ENCODE measurements at regions not wholly inside any gene's neighbourhood (a gene's known extent, or its start where the extent isn't known, plus 50 kb on each side); places are given as distances from the start of the nearest gene placed in this dataset.

DNA sequence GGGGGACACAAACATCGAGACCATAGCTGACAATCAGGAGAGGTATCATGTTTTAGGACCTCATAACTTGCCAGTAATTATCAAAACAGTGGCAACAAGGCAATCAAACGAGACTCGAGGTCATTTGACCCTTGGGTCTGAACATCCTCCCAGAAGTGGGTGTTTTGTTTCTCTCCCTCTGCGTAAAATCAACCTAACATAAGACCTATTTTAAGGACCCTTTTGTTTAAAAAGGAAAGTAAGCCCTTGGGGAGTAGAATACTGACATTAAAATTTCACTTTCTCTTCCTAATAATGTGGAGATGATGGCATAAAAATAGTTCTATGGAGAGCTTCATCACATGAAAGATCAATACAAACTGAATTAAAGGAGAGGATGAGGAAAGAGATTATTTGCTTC is 106.2 kb upstream of the PUDP start:
- Histone ChIP-seq H3K9me1 (ENCODE audit: control insufficient read depth, extremely low read depth, insufficient read depth, low read length) (no peaks in the 10 kb centered on the region), H3K4me3 (ENCODE audit: control insufficient read depth in 2 of 3, extremely low read depth in 1 of 3, insufficient read depth in 2 of 3, low read depth in 1 of 3, low read length in 3 of 3) (no peak overlapping the region), H2AFZ (ENCODE audit: control insufficient read depth, low read length) (no peak overlapping the region), H3K36me3 (ENCODE audit: control insufficient read depth in 2 of 2, extremely low read depth in 1 of 2, insufficient read depth in 2 of 2, low read length in 2 of 2) (no peaks in the 10 kb centered on the region), H3K9me3 (ENCODE audit: control insufficient read depth, low read depth, low read length) (no peaks in the 10 kb centered on the region), H3K4me2 (ENCODE audit: control insufficient read depth, extremely low read depth, insufficient read depth, low read depth, low read length) (no peak overlapping the region), H3K79me2 (ENCODE audit: control insufficient read depth, insufficient read depth, low read length) (no peaks in the 10 kb centered on the region), H3K9ac (ENCODE audit: control insufficient read depth, extremely low read depth, insufficient read depth, low read length) (no peak overlapping the region), H3K27me3 (ENCODE audit: control insufficient read depth, extremely low read depth, insufficient read depth, low read length) (no peaks in the 10 kb centered on the region), H4K20me1 (ENCODE audit: control insufficient read depth, extremely low read depth, insufficient read depth, low read length) (no peaks in the 10 kb centered on the region), H3K4me1 (ENCODE audit: control insufficient read depth, extremely low read depth, insufficient read depth, low read length) (no peaks in the 10 kb centered on the region), H3K27ac (ENCODE audit: control insufficient read depth, insufficient read depth, low read length) (no peak overlapping the region)
- DNase-seq (ENCODE audit: low read depth, low spot score) (no peak), FAIRE-seq (no peak)
- dilution Hi-C loops (cut with MboI; ENCODE audit: extremely low pct_ligation_motif_present, low sequenced_read_pairs) = no loop called here
- TF ChIP-seq EZH2 (IDR thresholded peaks at IDR 0.05; ENCODE audit: low read length) = no peak
- TF ChIP-seq, protein P1, sequence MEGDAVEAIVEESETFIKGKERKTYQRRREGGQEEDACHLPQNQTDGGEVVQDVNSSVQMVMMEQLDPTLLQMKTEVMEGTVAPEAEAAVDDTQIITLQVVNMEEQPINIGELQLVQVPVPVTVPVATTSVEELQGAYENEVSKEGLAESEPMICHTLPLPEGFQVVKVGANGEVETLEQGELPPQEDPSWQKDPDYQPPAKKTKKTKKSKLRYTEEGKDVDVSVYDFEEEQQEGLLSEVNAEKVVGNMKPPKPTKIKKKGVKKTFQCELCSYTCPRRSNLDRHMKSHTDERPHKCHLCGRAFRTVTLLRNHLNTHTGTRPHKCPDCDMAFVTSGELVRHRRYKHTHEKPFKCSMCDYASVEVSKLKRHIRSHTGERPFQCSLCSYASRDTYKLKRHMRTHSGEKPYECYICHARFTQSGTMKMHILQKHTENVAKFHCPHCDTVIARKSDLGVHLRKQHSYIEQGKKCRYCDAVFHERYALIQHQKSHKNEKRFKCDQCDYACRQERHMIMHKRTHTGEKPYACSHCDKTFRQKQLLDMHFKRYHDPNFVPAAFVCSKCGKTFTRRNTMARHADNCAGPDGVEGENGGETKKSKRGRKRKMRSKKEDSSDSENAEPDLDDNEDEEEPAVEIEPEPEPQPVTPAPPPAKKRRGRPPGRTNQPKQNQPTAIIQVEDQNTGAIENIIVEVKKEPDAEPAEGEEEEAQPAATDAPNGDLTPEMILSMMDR (optimal IDR thresholded peaks at IDR 0.05 in 1 of 3, IDR thresholded peaks at IDR 0.05 in 1 of 3, conservative IDR thresholded peaks at IDR 0.05 in 1 of 3; ENCODE audit: extremely low read depth in 1 of 3, insufficient read depth in 2 of 3, low read length in 3 of 3) = no peak

GRCh38 chrX:7253565-7253964 is 105.6 kb upstream of the PUDP start:
- Histone ChIP-seq H3K27me3 (ENCODE audit: control insufficient read depth, extremely low read depth, insufficient read depth, low read length) (no peaks in the 10 kb centered on the region), H3K4me2 (ENCODE audit: control insufficient read depth, extremely low read depth, insufficient read depth, low read depth, low read length) (no peak overlapping the region), H3K79me2 (ENCODE audit: control insufficient read depth, insufficient read depth, low read length) (no peaks in the 10 kb centered on the region), H3K36me3 (ENCODE audit: control insufficient read depth in 2 of 2, extremely low read depth in 1 of 2, insufficient read depth in 2 of 2, low read length in 2 of 2) (no peaks in the 10 kb centered on the region), H3K4me1 (ENCODE audit: control insufficient read depth, extremely low read depth, insufficient read depth, low read length) (no peaks in the 10 kb centered on the region), H3K4me3 (ENCODE audit: control insufficient read depth in 2 of 3, extremely low read depth in 1 of 3, insufficient read depth in 2 of 3, low read depth in 1 of 3, low read length in 3 of 3) (no peak overlapping the region), H3K9ac (ENCODE audit: control insufficient read depth, extremely low read depth, insufficient read depth, low read length) (no peak overlapping the region), H2AFZ (ENCODE audit: control insufficient read depth, low read length) (no peak overlapping the region), H4K20me1 (ENCODE audit: control insufficient read depth, extremely low read depth, insufficient read depth, low read length) (no peaks in the 10 kb centered on the region), H3K9me3 (ENCODE audit: control insufficient read depth, low read depth, low read length) (no peaks in the 10 kb centered on the region), H3K9me1 (ENCODE audit: control insufficient read depth, extremely low read depth, insufficient read depth, low read length) (no peaks in the 10 kb centered on the region), H3K27ac (ENCODE audit: control insufficient read depth, insufficient read depth, low read length) (no peak overlapping the region)
- FAIRE-seq (no peak), DNase-seq (ENCODE audit: low read depth, low spot score) (no peak)
- dilution Hi-C loops (cut with MboI; ENCODE audit: extremely low pct_ligation_motif_present, low sequenced_read_pairs) = no loop called here
- TF ChIP-seq, protein P1 (optimal IDR thresholded peaks at IDR 0.05 in 1 of 3, IDR thresholded peaks at IDR 0.05 in 1 of 3, conservative IDR thresholded peaks at IDR 0.05 in 1 of 3; ENCODE audit: extremely low read depth in 1 of 3, insufficient read depth in 2 of 3, low read length in 3 of 3) = no peak
- TF ChIP-seq EZH2 (IDR thresholded peaks at IDR 0.05; ENCODE audit: low read length) = no peak

Data from keratinocyte (primary cell).